ENCODE measurements at regions not wholly inside any gene's neighbourhood (a gene's known extent, or its start where the extent isn't known, plus 50 kb on each side); places are given as distances from the start of the nearest gene placed in this dataset.

DNA sequence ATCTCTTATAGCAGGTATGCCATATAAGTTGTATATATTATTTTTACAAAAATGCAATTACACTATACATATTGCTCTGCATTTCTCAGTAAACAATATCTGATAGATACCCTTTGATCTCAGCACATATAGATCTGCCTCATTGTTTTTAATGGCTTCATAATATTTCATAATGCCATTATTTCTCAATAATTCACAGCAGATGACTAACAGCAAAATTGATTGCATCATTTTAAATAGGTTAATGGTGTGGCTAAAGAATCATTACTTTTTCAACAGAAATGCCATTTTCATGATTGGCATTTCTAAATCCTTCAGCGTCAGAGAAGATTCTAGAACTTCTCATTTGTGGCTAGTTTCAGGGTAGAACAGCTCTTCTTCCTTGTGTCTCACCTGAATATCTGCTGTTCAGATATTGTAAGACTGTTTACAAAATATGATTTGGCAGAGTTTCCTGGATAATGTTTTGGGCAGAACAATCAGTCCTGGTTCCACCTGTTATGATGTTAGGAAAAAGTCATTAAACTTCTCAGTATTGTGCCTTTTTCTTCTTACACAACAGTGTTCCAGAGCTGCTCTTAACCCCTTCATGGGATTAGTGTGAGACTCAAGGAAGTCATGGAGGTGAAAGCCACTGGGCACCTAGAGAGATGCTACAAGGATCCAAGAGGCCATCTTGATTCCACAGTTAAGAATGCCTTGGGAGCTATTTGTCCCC is 397.6 kb upstream of the THBS1 start:
- DNase-seq (ENCODE audit: low read depth), result no peak

- DNase-seq (ENCODE audit: low read depth), result no peak
Measured at GRCh38 chr15:39184701-39185390, 396.0 kb upstream of the THBS1 start.

GRCh38 chr15:39188314-39188713 is 392.6 kb upstream of the THBS1 start:
- no peak for DNase-seq (ENCODE audit: low read depth)

DNA sequence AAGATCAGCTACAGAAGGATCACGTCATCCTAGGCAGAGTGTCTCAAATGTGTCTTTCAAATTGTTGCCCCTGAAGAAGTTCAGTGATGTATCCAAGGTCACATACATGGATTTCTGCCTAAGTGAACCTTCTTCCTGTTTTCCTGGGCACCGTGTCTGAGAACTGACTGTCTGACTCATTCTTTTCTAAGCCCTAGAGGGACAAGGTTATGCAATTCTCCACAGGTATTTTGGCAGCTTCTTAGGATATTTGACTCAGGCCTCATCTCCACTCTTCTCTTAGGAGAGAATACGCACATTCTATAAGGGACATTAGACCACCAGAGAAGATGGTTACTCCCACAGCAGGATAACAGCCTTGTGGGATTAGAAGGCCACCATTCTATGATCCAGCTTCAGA is 391.9 kb upstream of the THBS1 start:
- DNase-seq (ENCODE audit: low read depth), result no peak

DNA sequence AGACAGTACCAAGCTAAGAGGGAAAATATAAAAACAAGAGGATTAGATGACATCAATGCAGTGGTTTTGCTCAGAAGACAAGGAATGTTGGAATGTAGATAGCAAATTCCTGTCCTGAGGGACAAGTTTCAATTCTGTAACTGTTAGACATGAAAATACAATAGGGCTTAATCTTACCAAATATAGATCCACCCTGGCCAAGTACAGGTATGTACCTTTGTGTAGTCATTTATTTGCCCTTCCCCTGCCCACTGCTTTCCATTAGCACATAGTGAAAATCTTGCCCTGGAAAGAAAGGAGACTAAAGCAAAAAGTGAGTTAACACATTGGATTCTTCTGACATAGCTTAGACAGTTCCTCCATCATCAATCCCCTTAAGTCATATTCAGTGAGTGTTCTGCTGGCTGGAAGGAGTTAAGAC is 389.0 kb upstream of the THBS1 start:
- DNase-seq (ENCODE audit: low read depth), result no peak

DNA sequence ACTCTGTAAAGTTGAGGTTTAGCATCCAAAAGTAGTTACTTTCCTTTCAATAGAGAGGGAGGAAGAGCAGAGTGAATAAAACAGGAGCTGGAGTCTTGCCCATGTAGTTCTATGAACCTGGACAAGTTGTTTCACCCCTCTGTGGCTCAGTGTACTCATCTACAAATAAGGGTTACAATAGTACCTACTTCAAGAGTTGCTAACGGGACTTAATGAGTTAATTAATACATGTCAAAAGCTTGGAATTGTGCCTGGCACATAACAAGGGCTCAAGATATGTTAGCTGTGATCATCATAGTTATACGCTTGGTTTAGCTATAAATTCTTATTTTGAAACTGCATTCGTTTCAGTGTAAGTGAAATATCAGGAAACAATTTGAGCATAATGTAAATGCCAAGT is 388.5 kb upstream of the THBS1 start:
- DNase-seq (ENCODE audit: low read depth), result no peak

GRCh38 chr15:39192979-39193560 is 387.8 kb upstream of the THBS1 start:
- no peak for DNase-seq (ENCODE audit: low read depth)

GRCh38 chr15:39193611-39194010 is 387.3 kb upstream of the THBS1 start:
- DNase-seq (ENCODE audit: low read depth), result no peak

DNA sequence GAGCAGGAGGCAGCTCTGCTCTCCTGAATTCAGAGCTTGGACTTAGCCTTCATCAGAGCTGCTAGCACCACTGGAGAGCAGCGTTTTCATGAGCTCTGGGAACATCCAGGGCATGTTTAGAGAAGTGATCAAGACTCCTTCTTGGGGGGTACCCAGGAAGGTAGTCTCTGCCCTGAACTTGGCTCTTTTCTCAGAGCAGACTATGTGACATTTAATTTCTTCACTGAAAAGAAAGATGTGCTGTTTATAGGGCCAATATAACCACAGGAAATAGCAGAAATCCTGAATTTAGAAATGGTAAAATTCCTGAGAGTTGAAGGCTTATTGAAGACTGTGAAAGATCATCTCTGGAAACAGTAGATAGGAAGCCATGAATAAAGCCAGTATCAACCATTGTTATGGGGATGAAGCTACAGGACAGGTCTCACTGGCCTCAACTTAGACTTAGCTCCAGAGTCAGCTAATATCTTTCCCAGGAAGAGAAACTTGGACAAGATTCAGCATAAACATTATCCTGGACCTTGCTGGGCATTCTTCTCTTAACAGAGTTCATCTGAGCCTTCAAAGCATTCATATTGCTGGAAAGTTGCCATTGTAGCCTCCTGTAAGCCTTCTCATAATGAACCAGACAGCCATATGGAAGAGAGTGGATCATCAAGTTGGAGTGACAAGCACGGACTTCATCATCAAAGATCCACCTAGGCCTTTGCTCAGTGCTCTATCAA is 386.6 kb upstream of the THBS1 start:
- no peak for DNase-seq (ENCODE audit: low read depth)

DNA sequence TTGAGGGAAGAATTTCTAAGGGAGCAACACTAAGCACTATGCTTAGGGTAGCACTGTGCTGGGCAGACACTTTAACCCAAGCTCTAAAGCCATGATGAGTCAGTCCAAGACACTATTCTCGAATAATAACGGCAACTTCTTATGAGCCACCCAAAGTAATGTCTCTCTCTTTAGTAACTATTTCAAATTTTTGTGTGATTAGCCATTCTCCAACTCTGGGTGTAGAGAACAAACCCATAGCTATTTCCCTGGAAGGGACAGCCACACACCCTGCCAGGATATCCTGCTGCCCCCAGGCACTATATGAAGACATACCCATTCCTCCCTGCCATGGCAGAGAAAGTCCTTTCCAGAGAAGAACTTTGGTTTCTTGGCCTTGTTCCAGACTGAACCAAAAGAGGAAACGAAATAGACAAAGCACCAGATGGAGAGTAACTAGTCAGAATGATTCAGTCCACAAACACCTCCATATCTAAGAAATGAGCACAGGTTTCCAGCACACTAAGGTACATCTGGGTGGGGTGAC is 384.9 kb upstream of the THBS1 start:
- no peak for DNase-seq (ENCODE audit: low read depth)

GRCh38 chr15:39198044-39199000 is 382.6 kb upstream of the THBS1 start:
- DNase-seq (ENCODE audit: low read depth), result no peak

DNA sequence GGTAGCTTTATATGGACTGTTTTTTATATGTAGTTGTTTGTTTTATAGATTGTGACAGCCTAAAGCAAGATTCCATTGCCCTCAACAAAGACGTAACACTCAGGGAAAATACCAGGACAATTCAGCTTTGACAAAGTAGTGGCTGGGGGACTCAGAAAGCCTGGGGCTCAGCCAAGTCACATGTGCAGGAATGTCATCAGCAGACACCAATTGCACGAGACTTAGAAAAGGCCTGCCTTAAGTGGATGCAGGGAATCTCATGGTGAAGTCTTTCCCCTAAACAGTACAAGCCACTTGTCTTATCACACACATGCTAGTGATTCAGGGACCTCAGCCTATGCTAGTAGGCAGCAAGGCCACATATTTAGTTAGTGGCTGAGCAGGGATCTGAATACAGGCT is 381.8 kb upstream of the THBS1 start:
- no peak for DNase-seq (ENCODE audit: low read depth)

- DNase-seq (ENCODE audit: low read depth), result no peak
Measured at GRCh38 chr15:39200586-39200985, 380.3 kb upstream of the THBS1 start.

DNA sequence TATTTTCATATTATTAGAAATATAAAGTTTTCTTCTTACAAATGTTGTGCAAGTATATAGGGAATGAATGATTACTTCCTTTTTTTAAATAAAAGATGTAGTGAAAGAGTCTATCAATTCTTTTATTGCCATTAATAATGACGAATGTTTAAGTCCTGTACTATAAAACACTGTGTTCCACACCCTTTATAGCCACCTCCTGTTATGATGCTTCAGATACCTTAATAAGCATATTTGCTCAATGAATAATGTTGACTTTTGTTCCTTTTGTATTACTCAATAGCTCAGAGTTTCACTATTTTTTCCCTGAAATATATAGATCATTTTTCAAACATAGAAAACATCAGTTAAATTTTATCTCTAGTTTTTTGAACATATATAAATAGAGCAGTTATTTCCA is 378.2 kb upstream of the THBS1 start:
- DNase-seq (ENCODE audit: low read depth), result no peak

GRCh38 chr15:39204031-39204430 is 376.8 kb upstream of the THBS1 start:
- DNase-seq (ENCODE audit: low read depth), result no peak

- no peak for DNase-seq (ENCODE audit: low read depth)
Measured at GRCh38 chr15:39205081-39205480, 375.8 kb upstream of the THBS1 start.

GRCh38 chr15:39205506-39206371 is 375.1 kb upstream of the THBS1 start:
- no peak for DNase-seq (ENCODE audit: low read depth)

- DNase-seq (ENCODE audit: low read depth), result no peak
Measured at GRCh38 chr15:39207532-39208115, 373.3 kb upstream of the THBS1 start.

DNA sequence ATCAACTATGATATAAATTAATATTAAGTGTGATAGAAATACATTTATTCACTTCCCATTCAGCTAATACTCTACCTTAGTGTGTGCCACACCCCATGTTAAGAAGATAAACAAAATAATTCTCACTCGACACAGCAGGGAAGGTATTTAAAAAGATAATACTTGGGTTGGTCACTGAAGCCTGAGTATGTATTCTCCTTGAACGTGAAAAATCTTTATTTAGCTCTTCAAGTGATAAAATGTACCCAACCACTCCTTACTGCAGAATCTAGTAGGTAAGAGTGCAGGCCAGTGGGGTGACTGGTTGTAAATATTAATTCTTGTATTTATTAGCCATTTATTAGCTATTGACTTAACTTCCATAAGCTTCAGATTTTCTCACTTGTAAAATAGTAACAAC is 372.7 kb upstream of the THBS1 start:
- no peak for DNase-seq (ENCODE audit: low read depth)

Measured in activated gamma-delta T cell treated with anti-CD3 and anti-CD28 coated beads, Interleukin-2, amount 50 U/mL, for 16 hours (primary cell).